ENCODE measurements at regions not wholly inside any gene's neighbourhood (a gene's known extent, or its start where the extent isn't known, plus 50 kb on each side); places are given as distances from the start of the nearest gene placed in this dataset.

GRCh38 chrX:723781-724180, 93.2 kb downstream of the SHOX start:
- Histone ChIP-seq H2BK12ac (ENCODE audit: low read depth, low read length) (no peak overlapping the region), H3K56ac (replicated peaks; ENCODE audit: insufficient read length, low read depth, low read length) (no peak overlapping the region), H2BK15ac (ENCODE audit: low read length) (no peak overlapping the region), H3K4me1 (replicated peaks in 1 of 4; ENCODE audit: control insufficient read depth in 3 of 4, insufficient read depth in 4 of 4, low read length in 3 of 4) (peaks cover 0 to 6% (median 2%) of the 10 kb centered on the region in 4 experiments; a peak in 3 of 7 replicates), H4K5ac (ENCODE audit: insufficient read length, low read depth, low read length) (no peak overlapping the region), H2BK5ac (ENCODE audit: low read depth, low read length) (no peak overlapping the region), H2AK5ac (ENCODE audit: low read depth, low read length) (no peak overlapping the region), H3K4ac (replicated peaks; ENCODE audit: insufficient read length, low read depth, low read length) (no peak overlapping the region), H3K9ac (replicated peaks in 1 of 4; ENCODE audit: extremely low read depth in 1 of 4, low read depth in 3 of 4, low read length in 3 of 4) (no peak overlapping the region), H3K27me3 (replicated peaks in 1 of 4; ENCODE audit: control insufficient read depth in 3 of 4, extremely low read depth in 1 of 4, insufficient read depth in 3 of 4, low read length in 3 of 4) (no peaks in the 10 kb centered on the region), H2AFZ (ENCODE audit: low read length) (no peak overlapping the region), H3K27ac (ENCODE audit: low read depth, low read length) (no peak overlapping the region), H4K20me1 (replicated peaks in 1 of 2; ENCODE audit: control insufficient read depth in 1 of 2, insufficient read depth in 2 of 2, low read length in 2 of 2) (no peaks in the 10 kb centered on the region), H3K36me3 (ENCODE audit: control insufficient read depth in 2 of 4, insufficient read depth in 4 of 4, low read length in 3 of 4) (no peaks in the 10 kb centered on the region), H3K14ac (ENCODE audit: insufficient read length) (no peak overlapping the region), H2BK120ac (replicated peaks; ENCODE audit: low read depth, low read length) (no peak overlapping the region), H3K4me2 (ENCODE audit: insufficient read depth in 1 of 2, low read depth in 2 of 2, low read length in 2 of 2) (no peak overlapping the region), H4K8ac (ENCODE audit: extremely low read depth, insufficient read depth, low read length) (no peak overlapping the region), H4K91ac (replicated peaks; ENCODE audit: insufficient read length, low read length) (no peak overlapping the region), H3K79me1 (ENCODE audit: low read depth, low read length) (no peaks in the 10 kb centered on the region), H3K23me2 (ENCODE audit: low read depth, low read length) (peaks cover 2% of the 10 kb centered on the region; the same call in 1 of the 2 replicates), H3K23ac (ENCODE audit: insufficient read length) (no peak overlapping the region), H3K9me3 (ENCODE audit: insufficient read depth in 2 of 2, low read depth in 1 of 2, low read length in 1 of 2) (peaks cover 13 to 16% of the 10 kb centered on the region in 2 experiments; a peak in 3 of 4 replicates), H2BK20ac (ENCODE audit: low read length) (no peak overlapping the region), H3K79me2 (ENCODE audit: control insufficient read depth in 1 of 2, insufficient read depth in 2 of 2, low read length in 2 of 2) (no peaks in the 10 kb centered on the region), H3K18ac (ENCODE audit: extremely low read depth, low read length) (no peak overlapping the region), H3K4me3 (ENCODE audit: extremely low read depth in 1 of 4, insufficient read depth in 2 of 4, low read depth in 3 of 4, low read length in 4 of 4) (no peak overlapping the region)
- WGBS, 2 experiments (ENCODE audit: extremely low coverage in 1 of 2, insufficient coverage in 1 of 2, insufficient read length in 1 of 2, insufficient replicate concordance in 2 of 2, low coverage in 1 of 2, low lambda C conversion rate in 2 of 2, missing lambda C conversion rate in 1 of 2): 86% methylated on average over 6 of the region's 6 CpGs; no CpG with 5 or more reads in 1 of the 2 experiments
- CTCF ChIA-PET (ENCODE audit: partially characterized antibody): no interaction called here
- no peak for DNase-seq (ENCODE audit: low read depth in 1 of 2, low spot score in 2 of 2)
- POLR2A ChIA-PET (ENCODE audit: partially characterized antibody): no interaction called here
- no peak for FAIRE-seq
- TF ChIP-seq KDM1A (IDR thresholded peaks at IDR 0.05; ENCODE audit: borderline replicate concordance, low read length): peak; percentile 84; the same call in 1 of the 2 replicates
- TF ChIP-seq HDAC2 (IDR thresholded peaks at IDR 0.05; ENCODE audit: borderline replicate concordance in 1 of 2, low read depth in 2 of 2, low read length in 2 of 2): 0 out of 4 replicates have a peak, but pooled peaks of 1 of the 2 experiments have one; percentile 68
- TF ChIP-seq POLR2AphosphoS5 (IDR thresholded peaks at IDR 0.05; ENCODE audit: low read depth, low read length): no peak
- no peak for TF ChIP-seq GABPA (IDR thresholded peaks at IDR 0.05; ENCODE audit: borderline replicate concordance, insufficient read depth, low read length)
- TF ChIP-seq SAP30 (IDR thresholded peaks at IDR 0.05; ENCODE audit: insufficient read depth, insufficient replicate concordance, low read length): no peak
- TF ChIP-seq JUND (IDR thresholded peaks at IDR 0.05; ENCODE audit: low read length): no peak
- no peak for TF ChIP-seq MAFK (IDR thresholded peaks at IDR 0.05; ENCODE audit: low read depth, low read length)
- TF ChIP-seq RAD21 (IDR thresholded peaks at IDR 0.05 in 1 of 2, conservative IDR thresholded peaks at IDR 0.05 in 1 of 2; ENCODE audit: low read depth in 2 of 2, low read length in 2 of 2): no peak
- TF ChIP-seq USF2 (IDR thresholded peaks at IDR 0.05; ENCODE audit: low read length): no peak

Data from H1 (cell line).